Caco-2 (cell line): ENCODE measurements at regions not wholly inside any gene's neighbourhood (a gene's known extent, or its start where the extent isn't known, plus 50 kb on each side); places are given as distances from the start of the nearest gene placed in this dataset.

Source experiments
- BruUV-seq: library from RNA; stranded (reverse); fragments of 400-500 nt; replicated peaks from 2 replicates; lab custom pipeline; 2021; lab: Mats Ljungman, UMichigan
- CTCF ChIA-PET: fragments of 300-600 bp; sonication (Branson Sonifier 250); formaldehyde crosslinking; loops from one replicate; lab custom pipeline; 2022; ENCODE audit warnings: antibody characterized with exemption; lab: Charles Lee
- POLR2A ChIA-PET: fragments of 300-600 bp; sonication (Branson Sonifier 250); formaldehyde crosslinking; loops from one replicate; lab custom pipeline; 2022; ENCODE audit warnings: antibody characterized with exemption; lab: Charles Lee
- DNase-seq, 2 experiments: peaks; one replicate each; pipeline versions ENCODE4 v3.0.0 to v3.0.0-alpha.2; 2020 to 2022
- H3K27me3 ChIP-seq: replicated peaks from 2 replicates; pipeline ENCODE4 v1.6.0; 2011; ENCODE audit warnings: low read length; ENCODE audit not compliant: control insufficient read depth, insufficient read depth
- H3K36me3 ChIP-seq: 2 replicates; pipeline ENCODE4 v1.5.1; 2011; ENCODE audit warnings: low read length; ENCODE audit not compliant: control insufficient read depth, insufficient read depth
- H3K4me1 ChIP-seq: fragments of 250-450 bp; sonication (Bioruptor Pico); 2 replicates; pipeline ENCODE4 v1.5.1; 2020; ENCODE audit warnings: mild to moderate bottlenecking
- H3K4me3 ChIP-seq: 2 replicates; pipeline ENCODE4 v1.5.1; 2011; ENCODE audit warnings: low read depth, mild to moderate bottlenecking, control low read depth, low read length
- H3K9me3 ChIP-seq: fragments of 250-450 bp; sonication (Bioruptor Pico); 2 replicates; pipeline ENCODE4 v1.5.1; 2020; ENCODE audit warnings: mild to moderate bottlenecking, moderate library complexity
- H3K27ac Mint-ChIP-seq: one replicate; pipeline ENCODE4 v1.8.0; 2022; ENCODE audit warnings: mixed read lengths; ENCODE audit not compliant: unreplicated experiment
- H3K27me3 Mint-ChIP-seq: one replicate; pipeline ENCODE4 v1.8.0; 2022; ENCODE audit warnings: mixed read lengths; ENCODE audit not compliant: insufficient read depth, unreplicated experiment
- H3K36me3 Mint-ChIP-seq: one replicate; pipeline ENCODE4 v1.8.0; 2022; ENCODE audit warnings: mild to moderate bottlenecking, mixed read lengths; ENCODE audit not compliant: insufficient read depth, unreplicated experiment
- H3K4me1 Mint-ChIP-seq: one replicate; pipeline ENCODE4 v1.8.0; 2022; ENCODE audit warnings: low read depth, mixed read lengths; ENCODE audit not compliant: unreplicated experiment
- H3K4me3 Mint-ChIP-seq: one replicate; pipeline ENCODE4 v1.8.0; 2022; ENCODE audit warnings: mild to moderate bottlenecking, moderate library complexity, mixed read lengths; ENCODE audit not compliant: unreplicated experiment
- H3K9me3 Mint-ChIP-seq: one replicate; pipeline ENCODE4 v1.8.0; 2022; ENCODE audit warnings: mixed read lengths; ENCODE audit not compliant: unreplicated experiment
- intact Hi-C: fragments of 100-400 bp; cut with micrococcal nuclease; formaldehyde crosslinking; loops from one replicate; pipeline ENCODE4 v1.10.0; 2022; ENCODE audit not compliant: unreplicated experiment
- TF ChIP-seq, protein P1 (sequence below), 2 experiments: fragments of 200-600 bp in 1 of 2; IDR thresholded peaks; 1 replicate in 1 of 2; 2 replicates in 1 of 2; pipeline versions ENCODE4 v1.5.1 to v1.8.0; 2011 to 2022; ENCODE audit warnings: antibody characterized with exemption in 1 of 2, control low read depth in 1 of 2, inconsistent platforms in 1 of 2, low read depth in 1 of 2, low read length in 1 of 2, mild to moderate bottlenecking in 1 of 2, moderate library complexity in 1 of 2; ENCODE audit not compliant: insufficient read depth in 1 of 2, severe bottlenecking in 1 of 2, unreplicated experiment in 1 of 2

- no peaks in the 10 kb centered on the region for H3K4me1 Mint-ChIP-seq
- no peak overlapping the region for H3K4me3 Mint-ChIP-seq
- no peak for DNase-seq
- H3K36me3 Mint-ChIP-seq: no peaks in the 10 kb centered on the region
- BruUV-seq: no TSS peak
- no peak overlapping the region for H3K4me3 ChIP-seq
- H3K4me1 ChIP-seq: no peaks in the 10 kb centered on the region
- H3K27ac Mint-ChIP-seq: no peak overlapping the region
- peaks cover 3% of the 10 kb centered on the region for H3K27me3 Mint-ChIP-seq
- TF ChIP-seq, protein P1, sequence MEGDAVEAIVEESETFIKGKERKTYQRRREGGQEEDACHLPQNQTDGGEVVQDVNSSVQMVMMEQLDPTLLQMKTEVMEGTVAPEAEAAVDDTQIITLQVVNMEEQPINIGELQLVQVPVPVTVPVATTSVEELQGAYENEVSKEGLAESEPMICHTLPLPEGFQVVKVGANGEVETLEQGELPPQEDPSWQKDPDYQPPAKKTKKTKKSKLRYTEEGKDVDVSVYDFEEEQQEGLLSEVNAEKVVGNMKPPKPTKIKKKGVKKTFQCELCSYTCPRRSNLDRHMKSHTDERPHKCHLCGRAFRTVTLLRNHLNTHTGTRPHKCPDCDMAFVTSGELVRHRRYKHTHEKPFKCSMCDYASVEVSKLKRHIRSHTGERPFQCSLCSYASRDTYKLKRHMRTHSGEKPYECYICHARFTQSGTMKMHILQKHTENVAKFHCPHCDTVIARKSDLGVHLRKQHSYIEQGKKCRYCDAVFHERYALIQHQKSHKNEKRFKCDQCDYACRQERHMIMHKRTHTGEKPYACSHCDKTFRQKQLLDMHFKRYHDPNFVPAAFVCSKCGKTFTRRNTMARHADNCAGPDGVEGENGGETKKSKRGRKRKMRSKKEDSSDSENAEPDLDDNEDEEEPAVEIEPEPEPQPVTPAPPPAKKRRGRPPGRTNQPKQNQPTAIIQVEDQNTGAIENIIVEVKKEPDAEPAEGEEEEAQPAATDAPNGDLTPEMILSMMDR (IDR thresholded peaks at IDR 0.05; ENCODE audit: insufficient read depth in 1 of 2, low read depth in 1 of 2, low read length in 1 of 2, severe bottlenecking in 1 of 2, unreplicated experiment in 1 of 2): no peak
- no peaks in the 10 kb centered on the region for H3K27me3 ChIP-seq
- H3K9me3 ChIP-seq: no peaks in the 10 kb centered on the region
- H3K36me3 ChIP-seq: no peaks in the 10 kb centered on the region
- H3K9me3 Mint-ChIP-seq: no peaks in the 10 kb centered on the region
- POLR2A ChIA-PET: no interaction called here
- intact Hi-C loops: no loop called here
- CTCF ChIA-PET: no interaction called here
Observed at GRCh38 chr5:166004006-166004405, 2287.4 kb upstream of the WWC1 start.

- BruUV-seq: no TSS peak
- POLR2A ChIA-PET: no interaction called here
Observed at GRCh38 chr5:166013415-166013814, 2278.0 kb upstream of the WWC1 start.

GRCh38 chr5:166014256-166014655, 2277.2 kb upstream of the WWC1 start:
- H3K27ac Mint-ChIP-seq: no peak overlapping the region
- H3K4me1 Mint-ChIP-seq: no peaks in the 10 kb centered on the region
- intact Hi-C loops: no loop called here

More at GRCh38 chr5:166013415-166013814, 2278.0 kb upstream of the WWC1 start:
- no peak for DNase-seq
- intact Hi-C loops: no loop called here
- CTCF ChIA-PET: no interaction called here
- no peaks in the 10 kb centered on the region for H3K36me3 Mint-ChIP-seq
- no peaks in the 10 kb centered on the region for H3K4me1 Mint-ChIP-seq
- TF ChIP-seq, protein P1 (IDR thresholded peaks at IDR 0.05; ENCODE audit: insufficient read depth in 1 of 2, low read depth in 1 of 2, low read length in 1 of 2, severe bottlenecking in 1 of 2, unreplicated experiment in 1 of 2): no peak
- H3K27me3 Mint-ChIP-seq: no peaks in the 10 kb centered on the region
- H3K9me3 ChIP-seq: no peaks in the 10 kb centered on the region
- no peaks in the 10 kb centered on the region; the same call in 1 of the 2 replicates for H3K27me3 ChIP-seq
- H3K36me3 ChIP-seq: no peaks in the 10 kb centered on the region
- H3K9me3 Mint-ChIP-seq: no peaks in the 10 kb centered on the region
- H3K4me1 ChIP-seq: no peaks in the 10 kb centered on the region
- H3K27ac Mint-ChIP-seq: no peak overlapping the region
- no peak overlapping the region for H3K4me3 Mint-ChIP-seq
- no peak overlapping the region for H3K4me3 ChIP-seq

More at GRCh38 chr5:166014256-166014655, 2277.2 kb upstream of the WWC1 start:
- H3K9me3 ChIP-seq: no peaks in the 10 kb centered on the region
- Mint-ChIP-seq H3K9me3 (no peaks in the 10 kb centered on the region), H3K27me3 (no peaks in the 10 kb centered on the region), H3K36me3 (no peaks in the 10 kb centered on the region), H3K4me3 (no peak overlapping the region)
- H3K27me3 ChIP-seq: no peaks in the 10 kb centered on the region; the same call in 1 of the 2 replicates
- no peak overlapping the region for H3K4me3 ChIP-seq
- CTCF ChIA-PET: no interaction called here
- DNase-seq: no peak
- POLR2A ChIA-PET: no interaction called here
- no peaks in the 10 kb centered on the region for H3K36me3 ChIP-seq
- BruUV-seq: no TSS peak
- TF ChIP-seq, protein P1 (IDR thresholded peaks at IDR 0.05; ENCODE audit: insufficient read depth in 1 of 2, low read depth in 1 of 2, low read length in 1 of 2, severe bottlenecking in 1 of 2, unreplicated experiment in 1 of 2): no peak
- no peaks in the 10 kb centered on the region for H3K4me1 ChIP-seq
